NT2/D1 (cell line): ENCODE measurements at regions not wholly inside any gene's neighbourhood (a gene's known extent, or its start where the extent isn't known, plus 50 kb on each side); places are given as distances from the start of the nearest gene placed in this dataset.

Experiments
- DNase-seq: peaks from one replicate; pipeline ENCODE4 v3.0.0-alpha.2; 2011; ENCODE audit warnings: low read depth, low spot score
- H3K27me3 ChIP-seq: 2 replicates; pipeline ENCODE4 v1.6.0; 2011; ENCODE audit warnings: mild to moderate bottlenecking; ENCODE audit not compliant: insufficient read length, insufficient read depth
- H3K36me3 ChIP-seq: 2 replicates; pipeline ENCODE4 v1.6.1; 2011; ENCODE audit warnings: mild to moderate bottlenecking, low read length, mixed read lengths; ENCODE audit not compliant: insufficient read depth, insufficient read length
- H3K4me1 ChIP-seq: 2 replicates; pipeline ENCODE4 v1.5.1; 2011; ENCODE audit not compliant: insufficient read depth, insufficient read length
- H3K4me3 ChIP-seq: 2 replicates; pipeline ENCODE4 v1.5.1; 2011; ENCODE audit warnings: low read depth; ENCODE audit not compliant: insufficient read length
- H3K9ac ChIP-seq: 2 replicates; pipeline ENCODE4 v1.6.0; 2011; ENCODE audit warnings: low read depth; ENCODE audit not compliant: insufficient read length
- H3K9me3 ChIP-seq: 2 replicates; pipeline ENCODE4 v1.5.1; 2011; ENCODE audit warnings: mild to moderate bottlenecking, low read length; ENCODE audit not compliant: insufficient read depth
- SUZ12 ChIP-seq: IDR thresholded peaks from 2 replicates; pipeline ENCODE4 v1.6.1; 2011; ENCODE audit not compliant: insufficient read length, insufficient read depth; ENCODE audit errors: extremely low read depth
- YY1 ChIP-seq: IDR thresholded peaks from 2 replicates; pipeline ENCODE4 v1.6.1; 2011; ENCODE audit not compliant: insufficient read length, insufficient read depth
- ZNF274 ChIP-seq: IDR thresholded peaks from 2 replicates; pipeline ENCODE4 v1.6.1; 2011; ENCODE audit warnings: mild to moderate bottlenecking, low read depth, low read length

DNA sequence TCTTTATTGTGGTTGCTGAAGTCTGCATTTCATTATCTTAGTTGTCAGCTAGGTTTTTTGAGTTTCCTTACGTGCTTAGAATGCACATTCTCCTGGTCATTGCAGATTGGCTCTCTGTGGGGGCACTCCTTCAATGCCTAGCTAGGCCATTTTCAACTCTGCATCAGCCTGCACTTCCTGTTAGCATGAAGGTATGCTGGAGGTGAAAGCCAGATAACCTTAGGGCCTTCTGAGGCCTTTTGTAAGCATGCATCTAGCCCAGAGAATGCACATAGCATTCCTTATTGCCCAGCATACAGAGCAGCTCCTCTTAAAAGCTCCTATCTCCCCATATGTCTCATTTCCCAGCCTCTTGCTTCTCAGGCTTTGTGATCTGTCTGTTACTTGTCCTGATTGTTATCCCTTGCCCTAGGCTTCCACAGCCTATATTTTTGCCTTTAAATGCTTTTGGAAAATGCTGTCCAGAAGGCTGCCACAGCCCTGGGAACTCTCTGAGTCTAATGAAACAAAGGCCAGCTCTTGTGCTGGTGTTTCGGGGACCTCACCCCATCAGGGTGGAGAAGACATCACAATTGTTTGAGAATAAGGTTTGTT, 108.1 kb upstream of the IGFBP3 start:
- Histone ChIP-seq H3K27me3 (no peaks in the 10 kb centered on the region), H3K4me3 (no peak overlapping the region), H3K9ac (no peak overlapping the region), H3K36me3 (no peaks in the 10 kb centered on the region), H3K4me1 (no peaks in the 10 kb centered on the region), H3K9me3 (no peaks in the 10 kb centered on the region; the same call in 1 of the 2 replicates)
- DNase-seq, result peak; percentile 46
- TF ChIP-seq ZNF274 (no peak), YY1 (no peak)

DNA sequence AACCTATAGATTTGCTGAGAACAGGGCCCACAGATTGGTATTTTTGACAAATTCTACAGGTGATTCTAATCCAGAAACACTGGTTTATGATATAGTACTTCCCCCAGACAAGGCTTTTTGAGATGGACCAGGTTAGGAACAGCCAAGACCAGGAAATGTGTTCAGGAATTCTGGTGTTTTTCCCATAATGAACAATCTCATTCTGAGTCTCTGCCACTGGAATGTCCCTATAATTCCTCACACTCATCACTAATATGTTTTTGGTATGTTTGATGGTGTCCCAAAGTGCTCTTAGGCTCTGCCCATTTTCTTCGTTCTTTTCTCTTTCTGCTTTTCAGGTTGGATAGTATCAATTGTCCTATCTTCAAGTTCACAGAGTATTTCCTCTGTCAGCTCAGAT, 107.2 kb upstream of the IGFBP3 start:
- Histone ChIP-seq H3K4me3 (no peak overlapping the region), H3K4me1 (no peaks in the 10 kb centered on the region), H3K36me3 (no peaks in the 10 kb centered on the region), H3K27me3 (no peaks in the 10 kb centered on the region), H3K9me3 (no peaks in the 10 kb centered on the region; the same call in 1 of the 2 replicates), H3K9ac (no peak overlapping the region)
- no peak for DNase-seq
- TF ChIP-seq ZNF274 (no peak), SUZ12 (no peak), YY1 (no peak)

DNA sequence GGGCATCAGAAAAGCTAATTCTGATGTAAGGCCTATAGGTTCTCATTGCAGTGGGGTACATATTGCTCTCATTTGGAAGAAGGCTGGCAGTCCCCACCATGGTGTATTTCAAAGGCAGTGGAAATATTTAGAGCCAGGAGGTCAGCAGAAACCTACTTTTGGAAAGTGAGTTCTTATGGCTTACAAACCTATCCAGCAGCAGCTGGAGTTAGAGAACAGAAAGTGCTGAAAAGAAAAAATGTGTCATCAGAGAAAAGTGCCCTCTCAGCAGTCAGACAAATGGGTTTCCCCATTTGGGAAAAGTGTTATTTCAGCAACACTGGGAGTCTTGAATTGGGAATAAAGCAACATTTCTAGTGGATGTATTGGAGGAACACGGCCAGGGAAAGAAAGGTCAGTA, 105.7 kb upstream of the IGFBP3 start:
- H3K4me3 ChIP-seq, result no peak overlapping the region
- DNase-seq, result no peak
- H3K9me3 ChIP-seq, result no peaks in the 10 kb centered on the region; the same call in 1 of the 2 replicates
- no peak overlapping the region for H3K9ac ChIP-seq
- no peaks in the 10 kb centered on the region for H3K27me3 ChIP-seq
- no peaks in the 10 kb centered on the region for H3K36me3 ChIP-seq
- no peaks in the 10 kb centered on the region for H3K4me1 ChIP-seq
- TF ChIP-seq YY1 (no peak), SUZ12 (no peak), ZNF274 (no peak)

DNA sequence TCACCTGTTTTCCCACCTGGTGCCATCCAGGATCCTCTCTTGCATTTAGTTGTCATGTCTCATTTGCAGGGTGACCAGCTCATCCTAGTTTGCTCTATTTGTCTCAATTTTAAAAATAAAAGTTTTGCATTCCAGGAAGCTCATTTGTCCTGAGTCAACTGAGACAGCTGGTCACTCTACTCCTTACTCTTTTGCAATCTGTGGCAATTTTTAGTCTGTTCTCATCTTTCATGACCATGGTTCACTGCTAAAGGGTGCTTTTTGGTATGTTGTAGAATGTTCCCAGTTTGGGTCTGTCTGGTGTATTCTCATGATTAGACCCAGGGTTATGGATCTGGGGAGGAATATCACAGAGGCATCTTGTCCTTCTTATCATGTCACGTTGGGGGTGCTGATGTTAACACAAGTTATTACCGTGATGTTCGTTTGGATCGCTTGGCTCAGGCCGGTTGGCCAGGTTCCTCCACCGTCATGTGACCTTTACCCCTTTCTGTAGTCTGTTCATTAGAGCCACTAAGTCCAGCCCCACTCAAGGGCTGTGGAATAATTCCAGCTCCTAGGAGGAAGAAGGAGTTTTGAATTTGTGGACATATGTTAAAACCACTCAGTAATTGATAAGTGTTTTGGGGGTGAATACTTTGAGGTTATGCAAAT, 103.3 kb upstream of the IGFBP3 start:
- H3K4me1 ChIP-seq, result no peaks in the 10 kb centered on the region
- no peaks in the 10 kb centered on the region for H3K9me3 ChIP-seq
- no peak for DNase-seq
- no peaks in the 10 kb centered on the region for H3K36me3 ChIP-seq
- no peak overlapping the region for H3K9ac ChIP-seq
- no peaks in the 10 kb centered on the region for H3K27me3 ChIP-seq
- H3K4me3 ChIP-seq, result no peak overlapping the region
- TF ChIP-seq SUZ12 (no peak), ZNF274 (no peak), YY1 (no peak)

DNA sequence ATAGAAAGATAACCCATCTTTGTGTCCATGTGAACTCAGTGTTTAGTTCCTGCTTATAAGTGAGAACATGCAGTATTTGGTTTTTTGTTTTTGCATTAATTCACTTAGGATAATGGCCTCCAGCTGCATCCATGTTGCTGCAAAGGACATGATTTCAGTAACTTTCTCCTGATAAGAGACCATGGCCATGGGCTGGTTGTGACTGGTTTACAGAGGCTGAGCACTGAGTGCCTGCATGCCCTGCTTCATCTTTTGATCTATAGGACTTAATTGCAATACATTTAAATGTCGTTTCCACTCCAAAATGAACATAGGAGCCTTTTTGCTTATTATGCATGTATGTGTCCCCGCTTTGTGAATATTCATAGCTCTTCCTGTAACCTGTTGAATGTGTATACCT, 101.3 kb upstream of the IGFBP3 start:
- Histone ChIP-seq H3K27me3 (no peaks in the 10 kb centered on the region), H3K36me3 (no peaks in the 10 kb centered on the region), H3K9ac (no peak overlapping the region), H3K9me3 (no peaks in the 10 kb centered on the region), H3K4me3 (no peak overlapping the region), H3K4me1 (no peaks in the 10 kb centered on the region)
- no peak for DNase-seq
- TF ChIP-seq SUZ12, result no peak
- TF ChIP-seq ZNF274, result no peak
- TF ChIP-seq YY1, result no peak

DNA sequence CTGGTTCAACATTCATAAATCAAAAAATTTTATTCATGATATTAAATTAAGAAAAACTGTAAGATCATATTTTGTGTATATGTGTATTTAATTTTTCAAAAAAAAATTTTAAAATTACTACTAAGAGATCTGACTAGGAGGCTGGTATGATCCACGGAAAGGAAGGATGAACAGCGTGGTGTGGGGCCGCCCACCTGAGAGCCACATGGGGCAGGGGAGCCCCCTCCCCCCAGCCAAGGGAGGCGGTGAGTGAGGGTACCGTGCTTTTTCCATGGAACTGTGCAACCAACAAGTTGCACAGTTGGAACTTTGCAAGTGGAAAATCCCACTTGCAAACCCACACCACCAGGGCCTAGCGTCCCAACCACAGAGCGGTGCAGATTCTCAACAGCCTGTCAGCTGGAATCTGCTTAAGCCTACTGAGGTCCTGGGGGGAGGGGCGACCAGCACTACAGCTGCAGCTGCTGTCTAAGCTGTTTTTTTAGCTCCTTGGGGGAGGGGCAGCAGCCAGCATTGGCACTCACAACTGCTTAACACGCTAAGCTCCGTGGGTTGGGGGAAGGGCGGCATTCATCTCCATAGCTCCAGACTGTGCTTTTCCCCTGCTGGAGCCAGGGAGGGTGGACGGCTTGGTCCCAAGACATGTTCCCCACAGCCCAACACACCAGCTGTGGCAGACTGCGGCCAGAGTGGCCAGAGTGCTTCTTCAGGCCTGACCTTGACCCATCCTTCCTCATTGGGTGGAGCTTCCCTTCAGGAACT, 94.2 kb upstream of the IGFBP3 start:
- peak; percentile 97 for DNase-seq
- TF ChIP-seq SUZ12 (no peak), YY1 (no peak), ZNF274 (no peak)
- H3K4me3 ChIP-seq, result no peak overlapping the region
- H3K4me1 ChIP-seq, result no peaks in the 10 kb centered on the region
- no peaks in the 10 kb centered on the region for H3K9me3 ChIP-seq
- H3K36me3 ChIP-seq, result no peaks in the 10 kb centered on the region
- no peaks in the 10 kb centered on the region for H3K27me3 ChIP-seq
- H3K9ac ChIP-seq, result no peak overlapping the region

DNA sequence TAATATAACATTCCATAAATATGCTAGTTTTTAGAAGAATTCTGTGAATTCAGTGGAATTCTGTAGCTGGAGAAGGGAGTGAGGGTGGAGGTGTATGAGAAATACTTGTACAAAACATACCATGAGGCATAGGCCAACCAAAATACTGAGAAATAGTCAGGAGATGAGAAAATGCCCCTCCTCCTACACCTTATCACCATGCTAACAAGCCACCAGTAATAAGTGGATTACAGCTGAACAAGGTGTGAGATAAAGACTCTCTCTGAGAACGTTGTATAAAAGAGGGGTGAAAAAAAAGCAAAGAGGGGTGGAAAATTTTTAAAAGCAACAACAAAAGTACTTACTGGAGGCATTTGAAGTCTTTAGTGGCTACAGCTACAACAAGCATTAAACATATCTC, 90.4 kb upstream of the IGFBP3 start:
- Histone ChIP-seq H3K4me3 (no peak overlapping the region), H3K27me3 (no peaks in the 10 kb centered on the region), H3K9me3 (peaks cover 7% of the 10 kb centered on the region; the same call in 1 of the 2 replicates), H3K36me3 (no peaks in the 10 kb centered on the region), H3K4me1 (no peaks in the 10 kb centered on the region), H3K9ac (no peak overlapping the region)
- TF ChIP-seq YY1, result no peak
- no peak for TF ChIP-seq ZNF274
- no peak for TF ChIP-seq SUZ12
- DNase-seq, result no peak
